Neutrophil (primary cell): ENCODE measurements at regions not wholly inside any gene's neighbourhood (a gene's known extent, or its start where the extent isn't known, plus 50 kb on each side); places are given as distances from the start of the nearest gene placed in this dataset.

Source experiments
- H3K27ac ChIP-seq: fragments of 200-600 bp; sonication (generic); 2 replicates; pipeline ENCODE4 v1.5.1; 2016; ENCODE audit warnings: mild to moderate bottlenecking, moderate library complexity
- H3K27me3 ChIP-seq: fragments of 200-600 bp; sonication (generic); 2 replicates; pipeline ENCODE4 v1.6.0; 2016; ENCODE audit warnings: mild to moderate bottlenecking
- H3K36me3 ChIP-seq: fragments of 200-600 bp; sonication (generic); 2 replicates; pipeline ENCODE4 v1.5.1; 2017
- H3K4me1 ChIP-seq, 2 experiments: fragments of 200-600 bp in 1 of 2; sonication (generic) in 1 of 2; 1 replicate in 1 of 2; 2 replicates in 1 of 2; pipeline versions ENCODE4 v1.5.1 to v1.6.1; 2013 to 2016; ENCODE audit warnings: low read depth in 1 of 2, low read length in 1 of 2, mild to moderate bottlenecking in 1 of 2, moderate library complexity in 1 of 2; ENCODE audit not compliant: control insufficient read depth in 1 of 2, insufficient read depth in 1 of 2
- H3K4me3 ChIP-seq, 2 experiments: fragments of 200-600 bp in 1 of 2; sonication (generic) in 1 of 2; 1 replicate in 1 of 2; 2 replicates in 1 of 2; pipeline ENCODE4 v1.5.1; 2013 to 2016; ENCODE audit warnings: low read depth in 1 of 2, low read length in 1 of 2, mild to moderate bottlenecking in 1 of 2, moderate library complexity in 1 of 2
- H3K9me3 ChIP-seq: fragments of 200-600 bp; sonication (generic); 2 replicates; pipeline ENCODE4 v1.5.1; 2016
- TF ChIP-seq, protein P1 (sequence below): fragments of 200-600 bp; sonication (generic); IDR thresholded peaks from 2 replicates; pipeline ENCODE4 v1.5.1; 2016; ENCODE audit warnings: antibody characterized with exemption

DNA sequence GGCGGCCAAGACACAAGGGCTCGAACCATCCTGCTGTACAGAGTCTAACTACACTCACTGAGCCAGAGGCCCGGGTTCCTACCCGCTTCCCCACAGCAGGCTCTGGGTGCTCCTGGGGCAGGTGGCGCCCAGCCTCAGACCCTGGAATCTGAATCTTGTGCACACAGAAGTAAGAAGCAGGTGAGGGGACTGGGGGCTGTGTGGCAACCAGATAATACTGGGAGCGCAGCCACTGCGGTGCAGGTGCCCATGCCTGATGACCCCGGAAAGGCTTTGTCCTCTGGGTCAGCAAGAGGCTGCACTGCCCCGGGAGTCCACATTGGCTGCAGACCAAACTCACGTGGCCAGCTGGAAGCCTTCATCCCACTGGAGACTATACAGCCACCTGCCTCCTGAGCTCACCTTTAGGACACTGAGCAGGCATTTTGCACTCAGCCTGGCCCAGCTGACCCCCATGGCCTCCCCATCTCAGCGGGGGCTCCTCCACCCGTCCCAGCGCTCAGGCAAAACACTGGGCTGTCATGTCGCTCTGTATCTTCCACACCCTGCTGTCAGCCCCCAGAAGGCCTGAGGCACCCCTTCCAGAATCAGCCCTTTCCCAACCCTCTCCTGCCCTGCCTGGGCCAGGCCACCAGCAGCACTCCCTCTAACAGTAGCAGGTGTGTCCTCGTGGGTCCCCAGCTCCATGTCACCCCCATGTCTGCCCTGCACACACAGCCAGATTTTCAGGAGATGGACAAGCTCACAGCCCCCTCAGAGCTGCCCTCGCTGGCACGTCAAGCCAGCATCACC, 101.0 kb upstream of the IQSEC1 start:
- Histone ChIP-seq H3K4me3 (no peak overlapping the region), H3K27ac (no peak overlapping the region), H3K27me3 (no peaks in the 10 kb centered on the region), H3K4me1 (no peaks in the 10 kb centered on the region), H3K36me3 (no peaks in the 10 kb centered on the region), H3K9me3 (peaks cover 4% of the 10 kb centered on the region)
- TF ChIP-seq, protein P1, sequence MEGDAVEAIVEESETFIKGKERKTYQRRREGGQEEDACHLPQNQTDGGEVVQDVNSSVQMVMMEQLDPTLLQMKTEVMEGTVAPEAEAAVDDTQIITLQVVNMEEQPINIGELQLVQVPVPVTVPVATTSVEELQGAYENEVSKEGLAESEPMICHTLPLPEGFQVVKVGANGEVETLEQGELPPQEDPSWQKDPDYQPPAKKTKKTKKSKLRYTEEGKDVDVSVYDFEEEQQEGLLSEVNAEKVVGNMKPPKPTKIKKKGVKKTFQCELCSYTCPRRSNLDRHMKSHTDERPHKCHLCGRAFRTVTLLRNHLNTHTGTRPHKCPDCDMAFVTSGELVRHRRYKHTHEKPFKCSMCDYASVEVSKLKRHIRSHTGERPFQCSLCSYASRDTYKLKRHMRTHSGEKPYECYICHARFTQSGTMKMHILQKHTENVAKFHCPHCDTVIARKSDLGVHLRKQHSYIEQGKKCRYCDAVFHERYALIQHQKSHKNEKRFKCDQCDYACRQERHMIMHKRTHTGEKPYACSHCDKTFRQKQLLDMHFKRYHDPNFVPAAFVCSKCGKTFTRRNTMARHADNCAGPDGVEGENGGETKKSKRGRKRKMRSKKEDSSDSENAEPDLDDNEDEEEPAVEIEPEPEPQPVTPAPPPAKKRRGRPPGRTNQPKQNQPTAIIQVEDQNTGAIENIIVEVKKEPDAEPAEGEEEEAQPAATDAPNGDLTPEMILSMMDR: no peak

DNA sequence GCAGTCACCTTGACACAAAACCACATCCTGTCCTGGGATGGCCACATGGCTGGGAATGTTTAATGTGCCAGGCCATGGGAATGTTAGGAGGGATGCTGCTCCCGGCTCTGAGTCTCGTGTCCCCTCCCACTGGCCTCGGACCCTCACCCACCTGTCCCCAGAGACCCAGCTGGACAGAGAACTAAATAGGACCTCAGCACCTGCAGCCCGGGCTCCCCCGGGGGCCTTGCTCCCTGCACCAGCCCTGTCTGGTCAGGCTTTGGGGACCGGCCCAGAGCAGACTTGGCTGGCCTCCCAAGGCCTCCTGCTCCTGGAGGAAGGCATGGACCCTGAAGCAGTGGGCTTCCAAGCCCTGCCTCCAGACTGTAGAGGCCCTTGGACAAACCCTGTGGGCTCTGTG, 100.0 kb upstream of the IQSEC1 start:
- Histone ChIP-seq H3K36me3 (no peaks in the 10 kb centered on the region), H3K27ac (no peak overlapping the region), H3K9me3 (peaks cover 2% of the 10 kb centered on the region), H3K27me3 (no peaks in the 10 kb centered on the region), H3K4me1 (no peaks in the 10 kb centered on the region), H3K4me3 (no peak overlapping the region)
- TF ChIP-seq, protein P1: no peak

DNA sequence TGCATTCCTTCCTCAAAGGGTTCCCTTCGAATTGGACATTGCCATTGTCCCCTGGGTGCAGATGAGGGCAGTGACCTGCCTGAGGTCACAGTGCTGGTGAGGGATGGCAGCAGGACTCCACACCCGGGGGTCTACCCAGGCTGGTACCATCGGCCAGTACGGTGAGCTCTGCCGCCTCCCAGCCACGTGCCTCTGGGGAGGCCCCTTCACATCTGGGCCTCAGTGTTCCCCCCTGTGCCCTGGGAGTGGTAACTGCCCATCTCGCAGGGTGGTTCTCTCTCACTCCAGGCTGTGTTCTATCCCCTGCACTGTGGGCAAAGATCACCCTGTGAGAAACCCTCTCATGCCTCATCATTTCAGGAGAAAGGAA, 99.4 kb upstream of the IQSEC1 start:
- Histone ChIP-seq H3K4me3 (no peak overlapping the region), H3K9me3 (no peaks in the 10 kb centered on the region), H3K4me1 (no peaks in the 10 kb centered on the region), H3K27me3 (no peaks in the 10 kb centered on the region), H3K27ac (no peak overlapping the region), H3K36me3 (no peaks in the 10 kb centered on the region)
- TF ChIP-seq, protein P1: no peak

DNA sequence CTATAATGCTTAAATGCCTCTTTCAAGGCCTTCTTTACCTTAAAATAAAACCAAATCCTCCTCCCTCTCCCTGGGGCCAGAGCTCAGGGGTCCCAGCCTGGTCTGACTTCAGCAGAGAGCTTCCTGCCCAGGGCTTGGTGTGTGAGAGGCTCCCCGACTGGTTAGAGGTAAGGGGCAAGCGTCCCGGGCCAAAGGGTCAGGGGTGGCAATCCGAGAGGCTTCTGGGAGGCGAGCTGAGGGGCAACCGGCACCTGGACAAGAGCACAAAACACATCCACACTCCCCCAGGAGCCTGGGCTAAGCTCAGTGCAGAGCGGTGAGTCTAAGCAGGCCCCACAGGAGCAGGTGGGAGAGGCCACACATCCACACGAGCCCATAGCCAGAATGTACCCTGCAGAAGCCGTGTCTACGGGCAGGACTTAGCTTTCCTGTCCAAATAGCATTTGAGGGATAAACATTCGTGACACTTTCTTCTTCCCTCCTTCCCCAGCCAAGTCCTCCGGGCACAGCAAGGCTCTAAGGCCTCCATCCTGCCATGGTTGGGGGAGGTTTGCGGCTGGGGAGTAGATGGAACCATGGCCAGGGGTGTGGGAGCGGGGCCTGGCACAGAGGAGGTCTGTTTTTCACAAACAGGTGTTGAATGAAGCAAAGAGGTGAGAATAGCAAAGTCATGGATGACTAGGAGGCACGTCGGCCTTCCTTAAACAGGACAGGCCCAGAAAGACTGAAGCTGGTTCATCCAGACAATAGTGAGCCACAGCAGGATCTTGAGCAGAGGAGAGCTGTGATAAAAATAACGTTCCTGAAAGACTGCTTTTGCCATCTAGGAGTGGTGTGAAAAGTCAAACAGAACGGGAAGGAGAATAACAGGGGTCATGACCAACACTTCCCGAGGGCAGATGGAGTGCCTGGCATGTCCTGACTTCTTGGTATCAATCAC, 98.7 kb upstream of the IQSEC1 start:
- Histone ChIP-seq H3K36me3 (no peaks in the 10 kb centered on the region), H3K27ac (no peak overlapping the region), H3K9me3 (no peaks in the 10 kb centered on the region), H3K4me3 (no peak overlapping the region), H3K4me1 (no peaks in the 10 kb centered on the region), H3K27me3 (no peaks in the 10 kb centered on the region)
- TF ChIP-seq, protein P1: no peak

DNA sequence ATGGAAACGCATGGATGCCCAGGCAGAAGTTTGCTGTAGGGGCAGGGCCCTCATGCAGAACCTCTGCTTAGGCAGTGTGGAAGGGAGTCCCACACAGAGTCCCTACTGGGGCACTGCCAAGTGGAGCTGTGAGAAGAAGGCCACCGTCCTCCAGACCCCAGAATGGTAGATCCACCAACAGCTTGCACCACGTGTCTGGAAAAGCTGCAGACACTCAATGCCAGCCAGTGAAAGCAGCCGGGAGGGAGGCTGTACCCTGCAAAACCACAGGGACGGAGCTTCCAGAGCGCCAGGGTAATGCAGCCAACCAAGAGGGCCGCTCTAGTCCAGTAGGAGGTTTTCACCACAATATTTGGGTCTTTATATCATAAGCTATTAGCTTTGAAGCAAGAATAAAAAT, 97.1 kb upstream of the IQSEC1 start:
- no peaks in the 10 kb centered on the region for H3K36me3 ChIP-seq
- TF ChIP-seq, protein P1: no peak
- H3K4me3 ChIP-seq: no peak overlapping the region
- no peaks in the 10 kb centered on the region for H3K4me1 ChIP-seq
- H3K27ac ChIP-seq: no peak overlapping the region
- no peaks in the 10 kb centered on the region for H3K27me3 ChIP-seq
- no peaks in the 10 kb centered on the region for H3K9me3 ChIP-seq
